Fibroblast of lung (primary cell): ENCODE measurements at regions not wholly inside any gene's neighbourhood (a gene's known extent, or its start where the extent isn't known, plus 50 kb on each side); places are given as distances from the start of the nearest gene placed in this dataset.
"Not testable (repeated sequence)": the region's sequence is repeated elsewhere in the genome, so short reads cannot be mapped to it uniquely, and the experiment has no call there.

ENCODE experiments used
- CTCF ChIP-seq, 2 donors: IDR thresholded peaks in 1 of 2; conservative IDR thresholded peaks in 1 of 2; 1 replicate in 1 of 2; 2 replicates in 1 of 2; pipeline ENCODE4 v1.5.1; 2011 to 2012; ENCODE audit warnings: low read length in 2 of 2, control low read depth in 1 of 2, inconsistent platforms in 1 of 2, low read depth in 1 of 2, mild to moderate bottlenecking in 1 of 2
- EZH2 ChIP-seq: IDR thresholded peaks from 2 replicates; pipeline ENCODE4 v1.5.1; 2012; ENCODE audit warnings: low read length, control low read depth, mild to moderate bottlenecking; ENCODE audit errors: missing control alignments

GRCh38 chrY:3120716-3121115 lies 185.5 kb downstream of the ZFY start:
- TF ChIP-seq CTCF (conservative IDR thresholded peaks at IDR 0.05 in 1 of 2, IDR thresholded peaks at IDR 0.05 in 1 of 2; ENCODE audit: low read depth in 1 of 2, low read length in 2 of 2); EZH2: not testable (repeated sequence)
